Mucosa of rectum (tissue), 2 donors: ENCODE measurements at regions not wholly inside any gene's neighbourhood (a gene's known extent, or its start where the extent isn't known, plus 50 kb on each side); places are given as distances from the start of the nearest gene placed in this dataset.
"Not testable (repeated sequence)": the region's sequence is repeated elsewhere in the genome, so short reads cannot be mapped to it uniquely, and the experiment has no call there.

Experiments
- H3K27ac ChIP-seq, 2 donors: one replicate each; pipeline ENCODE4 v1.7.0; 2013; ENCODE audit warnings: inconsistent platforms in 2 of 2, low read depth in 2 of 2, low read length in 2 of 2
- H3K27me3 ChIP-seq, 2 donors: one replicate each; pipeline ENCODE4 v1.7.0; 2013; ENCODE audit warnings: low read length in 2 of 2; ENCODE audit not compliant: control insufficient read depth in 2 of 2, insufficient read depth in 2 of 2
- H3K36me3 ChIP-seq, 2 donors: one replicate each; pipeline ENCODE4 v1.7.0; 2013; ENCODE audit warnings: low read length in 2 of 2; ENCODE audit not compliant: control insufficient read depth in 2 of 2, insufficient read depth in 2 of 2
- H3K4me1 ChIP-seq, 2 donors: one replicate each; pipeline ENCODE4 v1.7.0; 2013; ENCODE audit warnings: low read length in 2 of 2, mild to moderate bottlenecking in 1 of 2; ENCODE audit not compliant: control insufficient read depth in 2 of 2, insufficient read depth in 2 of 2
- H3K4me3 ChIP-seq, 2 donors: one replicate each; pipeline ENCODE4 v1.7.0; 2013; ENCODE audit warnings: low read length in 2 of 2
- H3K9ac ChIP-seq, 2 donors: one replicate each; pipeline ENCODE4 v1.7.0; 2013; ENCODE audit warnings: low read length in 2 of 2, low read depth in 1 of 2, mild to moderate bottlenecking in 1 of 2
- H3K9me3 ChIP-seq, 2 donors: one replicate each; pipeline ENCODE4 v1.7.0; 2013; ENCODE audit warnings: low read length in 2 of 2; ENCODE audit not compliant: control insufficient read depth in 2 of 2
- donor health status: healthy.
- donor health status: Normal muscosa, but diverticular disease.

- H3K9me3 ChIP-seq, H3K36me3 ChIP-seq, H3K27ac ChIP-seq, H3K4me3 ChIP-seq, H3K27me3 ChIP-seq, H3K4me1 ChIP-seq, H3K9ac ChIP-seq: not testable (repeated sequence)
Measured at GRCh38 chr4:130038540-130038939, 942.6 kb downstream of the C4orf33 start.

- Histone ChIP-seq H3K27ac (no peak overlapping the region), H3K27me3 (no peaks in the 10 kb centered on the region), H3K9ac (no peak overlapping the region), H3K4me1 (no peaks in the 10 kb centered on the region), H3K4me3 (no peak overlapping the region), H3K36me3 (no peaks in the 10 kb centered on the region), H3K9me3 (no peaks in the 10 kb centered on the region)
Measured at GRCh38 chr4:130043732-130044160, 947.8 kb downstream of the C4orf33 start.

DNA sequence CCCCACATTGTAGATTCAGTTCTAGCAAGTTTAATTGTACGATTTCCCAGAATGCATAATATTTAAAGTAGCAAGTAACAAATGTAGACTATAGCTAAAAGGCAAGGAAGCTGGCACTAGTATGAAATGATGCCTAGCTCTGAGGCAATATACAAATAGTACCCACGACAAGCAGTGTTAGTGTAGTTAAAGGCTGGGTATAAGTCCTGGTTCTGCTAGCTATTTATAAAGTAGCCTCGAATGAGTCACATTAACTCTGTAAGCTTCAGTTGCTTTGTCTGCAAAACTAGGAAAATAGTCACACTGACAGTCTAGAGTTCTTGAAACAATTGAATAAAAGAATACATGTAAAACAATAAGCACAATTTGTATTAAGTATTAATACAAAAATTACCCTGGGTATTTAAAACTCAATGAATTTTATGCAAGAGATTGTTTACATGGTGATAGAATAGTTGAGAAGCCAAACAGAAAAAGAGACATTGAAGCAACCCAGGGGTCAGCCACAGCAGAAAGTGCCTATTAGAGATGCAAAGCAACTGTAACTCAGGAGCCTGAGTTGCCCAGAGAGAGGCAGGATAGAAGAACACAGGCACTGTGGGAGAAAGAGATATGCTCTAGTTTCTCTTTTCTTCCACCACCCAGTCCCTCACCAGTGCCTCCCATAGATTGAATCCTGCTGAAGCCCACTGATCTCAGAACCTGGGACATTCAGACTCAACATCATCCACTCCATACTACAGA, 949.0 kb downstream of the C4orf33 start:
- no peak overlapping the region for H3K9ac ChIP-seq

GRCh38 chr4:130053723-130054122, 957.8 kb downstream of the C4orf33 start:
- no peak overlapping the region for H3K4me3 ChIP-seq
- H3K27ac ChIP-seq, result no peak overlapping the region
- no peaks in the 10 kb centered on the region for H3K4me1 ChIP-seq
- H3K27me3 ChIP-seq, result no peaks in the 10 kb centered on the region
- H3K9ac ChIP-seq, result no peak overlapping the region
- no peaks in the 10 kb centered on the region for H3K36me3 ChIP-seq
- no peaks in the 10 kb centered on the region for H3K9me3 ChIP-seq

More for the DNA sequence above, 949.0 kb downstream of the C4orf33 start:
- Histone ChIP-seq H3K9me3 (no peaks in the 10 kb centered on the region), H3K4me1 (no peaks in the 10 kb centered on the region), H3K36me3 (no peaks in the 10 kb centered on the region), H3K27me3 (no peaks in the 10 kb centered on the region), H3K4me3 (no peak overlapping the region), H3K27ac (no peak overlapping the region)

GRCh38 chr4:130054908-130055307, 959.0 kb downstream of the C4orf33 start:
- H3K9ac ChIP-seq, result no peak overlapping the region
- no peaks in the 10 kb centered on the region for H3K4me1 ChIP-seq
- H3K27me3 ChIP-seq, result no peaks in the 10 kb centered on the region
- no peak overlapping the region for H3K27ac ChIP-seq
- H3K36me3 ChIP-seq, result no peaks in the 10 kb centered on the region
- no peaks in the 10 kb centered on the region for H3K9me3 ChIP-seq
- H3K4me3 ChIP-seq, result no peak overlapping the region

GRCh38 chr4:130056286-130056685, 960.3 kb downstream of the C4orf33 start:
- Histone ChIP-seq H3K4me1 (no peaks in the 10 kb centered on the region), H3K9ac (no peak overlapping the region), H3K36me3 (no peaks in the 10 kb centered on the region)

GRCh38 chr4:130064471-130064870, 968.5 kb downstream of the C4orf33 start:
- Histone ChIP-seq H3K36me3 (no peaks in the 10 kb centered on the region), H3K9me3 (no peaks in the 10 kb centered on the region), H3K27ac (no peak overlapping the region), H3K4me1 (no peaks in the 10 kb centered on the region), H3K9ac (no peak overlapping the region), H3K27me3 (no peaks in the 10 kb centered on the region), H3K4me3 (no peak overlapping the region)

More at GRCh38 chr4:130056286-130056685, 960.3 kb downstream of the C4orf33 start:
- Histone ChIP-seq H3K27me3 (no peaks in the 10 kb centered on the region), H3K4me3 (no peak overlapping the region), H3K27ac (no peak overlapping the region), H3K9me3 (no peaks in the 10 kb centered on the region)

DNA sequence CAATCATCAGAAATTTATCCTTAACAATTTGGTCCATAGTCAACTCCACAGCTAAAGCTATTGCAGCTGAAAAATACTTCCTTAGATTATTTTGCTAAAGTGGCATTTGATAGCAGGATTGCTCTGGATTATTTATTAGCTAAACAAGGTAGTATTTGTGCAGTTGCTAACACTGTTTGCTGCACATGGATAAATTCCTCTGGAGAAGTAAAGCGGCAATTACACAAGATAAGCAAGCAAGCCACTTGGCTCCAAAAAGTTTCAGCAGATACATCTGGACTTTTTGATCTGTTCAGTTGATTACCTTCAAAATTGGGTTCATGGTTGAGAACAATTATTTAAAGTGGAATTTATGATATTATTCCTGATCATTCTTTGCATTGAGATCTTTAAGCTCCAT, 971.5 kb downstream of the C4orf33 start:
- Histone ChIP-seq H3K36me3 (no peaks in the 10 kb centered on the region), H3K9me3 (no peaks in the 10 kb centered on the region), H3K4me3 (no peak overlapping the region), H3K27ac (no peak overlapping the region), H3K4me1 (no peaks in the 10 kb centered on the region), H3K9ac (no peak overlapping the region), H3K27me3 (no peaks in the 10 kb centered on the region)

DNA sequence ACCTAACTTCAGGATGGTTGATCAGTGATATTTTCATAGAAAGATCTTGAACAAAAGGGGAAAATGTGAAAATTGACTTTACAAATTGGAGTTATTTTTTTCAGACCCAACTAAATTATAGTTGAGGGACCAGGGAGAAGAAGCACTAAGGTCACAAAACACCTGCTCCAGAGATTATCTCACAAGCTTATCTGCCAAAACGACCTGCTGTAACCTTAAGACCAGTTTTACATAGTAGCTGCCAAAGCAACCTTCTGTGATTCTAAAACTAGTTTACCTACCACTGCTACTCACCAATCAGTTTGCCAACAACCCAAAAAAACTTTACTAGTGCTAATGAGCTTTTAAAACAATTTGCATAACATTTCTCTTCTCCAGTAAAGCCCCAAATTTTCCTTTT, 972.1 kb downstream of the C4orf33 start:
- no peak overlapping the region for H3K9ac ChIP-seq
- no peaks in the 10 kb centered on the region for H3K27me3 ChIP-seq
- no peak overlapping the region for H3K27ac ChIP-seq
- no peaks in the 10 kb centered on the region for H3K36me3 ChIP-seq
- no peak overlapping the region for H3K4me3 ChIP-seq
- H3K4me1 ChIP-seq, result no peaks in the 10 kb centered on the region
- H3K9me3 ChIP-seq, result no peaks in the 10 kb centered on the region

DNA sequence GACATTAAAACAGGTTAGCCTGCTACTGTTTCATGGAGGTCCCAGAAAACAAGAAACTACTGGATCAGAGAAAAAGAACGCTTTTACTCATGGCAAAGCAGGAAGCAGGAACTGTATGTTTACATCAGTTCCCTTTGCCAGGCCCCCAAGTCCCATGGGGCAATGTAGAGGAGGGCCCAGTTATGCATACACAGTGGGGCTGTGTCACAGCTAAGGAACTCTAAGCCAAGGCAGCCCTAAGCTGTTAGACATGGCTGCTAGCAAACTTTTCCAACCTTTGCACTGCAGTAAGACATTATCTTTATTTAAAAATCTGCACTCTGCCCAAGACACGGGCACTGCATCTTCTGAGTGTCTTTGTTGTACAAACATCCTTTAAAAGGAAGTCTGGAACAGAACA, 975.8 kb downstream of the C4orf33 start:
- H3K27me3 ChIP-seq, result no peaks in the 10 kb centered on the region
- H3K9me3 ChIP-seq, result no peaks in the 10 kb centered on the region
- H3K27ac ChIP-seq, result no peak overlapping the region
- H3K4me1 ChIP-seq, result no peaks in the 10 kb centered on the region
- no peak overlapping the region for H3K9ac ChIP-seq
- no peaks in the 10 kb centered on the region for H3K36me3 ChIP-seq
- no peak overlapping the region for H3K4me3 ChIP-seq
